ENCODE measurements at regions not wholly inside any gene's neighbourhood (a gene's known extent, or its start where the extent isn't known, plus 50 kb on each side); places are given as distances from the start of the nearest gene placed in this dataset.
"Not testable (repeated sequence)": the region's sequence is repeated elsewhere in the genome, so short reads cannot be mapped to it uniquely, and the experiment has no call there.

- DNase-seq: no peak
Observed at GRCh38 chr5:39674209-39675082, 249.7 kb upstream of the DAB2 start.

- DNase-seq: no peak
Observed at GRCh38 chr5:39671561-39671961, 246.8 kb upstream of the DAB2 start.

GRCh38 chr5:39670955-39671354, 246.2 kb upstream of the DAB2 start:
- no peak for DNase-seq

GRCh38 chr5:39670391-39670790, 245.6 kb upstream of the DAB2 start:
- DNase-seq: no peak

- no peak for DNase-seq
Observed at GRCh38 chr5:39668980-39669379, 244.2 kb upstream of the DAB2 start.

GRCh38 chr5:39665328-39665727, 240.5 kb upstream of the DAB2 start:
- DNase-seq: no peak

GRCh38 chr5:39662945-39663344, 238.2 kb upstream of the DAB2 start:
- no peak for DNase-seq

- DNase-seq: no peak
Observed at GRCh38 chr5:39661026-39661779, 236.4 kb upstream of the DAB2 start.

GRCh38 chr5:39660020-39660419, 235.2 kb upstream of the DAB2 start:
- no peak for DNase-seq

GRCh38 chr5:39658866-39659265, 234.1 kb upstream of the DAB2 start:
- no peak for DNase-seq

GRCh38 chr5:39657943-39658342, 233.2 kb upstream of the DAB2 start:
- DNase-seq: no peak

GRCh38 chr5:39656600-39656999, 231.8 kb upstream of the DAB2 start:
- no peak for DNase-seq

- DNase-seq: no peak
Observed at GRCh38 chr5:39654715-39655114, 229.9 kb upstream of the DAB2 start.

GRCh38 chr5:39652481-39652880, 227.7 kb upstream of the DAB2 start:
- DNase-seq: not testable (repeated sequence)

GRCh38 chr5:39652036-39652435, 227.3 kb upstream of the DAB2 start:
- DNase-seq: no peak

- no peak for DNase-seq
Observed at GRCh38 chr5:39650008-39650762, 225.4 kb upstream of the DAB2 start.

- no peak for DNase-seq
Observed at GRCh38 chr5:39648848-39649227, 224.1 kb upstream of the DAB2 start.

- DNase-seq: no peak
Observed at GRCh38 chr5:39648085-39648847, 223.5 kb upstream of the DAB2 start.

- DNase-seq: no peak
Observed at GRCh38 chr5:39640552-39640951, 215.8 kb upstream of the DAB2 start.

- DNase-seq: no peak
Observed at GRCh38 chr5:39639618-39640089, 214.9 kb upstream of the DAB2 start.

GRCh38 chr5:39638813-39639212, 214.0 kb upstream of the DAB2 start:
- DNase-seq: no peak

GRCh38 chr5:39633057-39633456, 208.3 kb upstream of the DAB2 start:
- DNase-seq: no peak

GRCh38 chr5:39631958-39632357, 207.2 kb upstream of the DAB2 start:
- DNase-seq: no peak

All from effector CD8-positive, alpha-beta T cell (primary cell).